ENCODE measurements at regions not wholly inside any gene's neighbourhood (a gene's known extent, or its start where the extent isn't known, plus 50 kb on each side); places are given as distances from the start of the nearest gene placed in this dataset.

DNA sequence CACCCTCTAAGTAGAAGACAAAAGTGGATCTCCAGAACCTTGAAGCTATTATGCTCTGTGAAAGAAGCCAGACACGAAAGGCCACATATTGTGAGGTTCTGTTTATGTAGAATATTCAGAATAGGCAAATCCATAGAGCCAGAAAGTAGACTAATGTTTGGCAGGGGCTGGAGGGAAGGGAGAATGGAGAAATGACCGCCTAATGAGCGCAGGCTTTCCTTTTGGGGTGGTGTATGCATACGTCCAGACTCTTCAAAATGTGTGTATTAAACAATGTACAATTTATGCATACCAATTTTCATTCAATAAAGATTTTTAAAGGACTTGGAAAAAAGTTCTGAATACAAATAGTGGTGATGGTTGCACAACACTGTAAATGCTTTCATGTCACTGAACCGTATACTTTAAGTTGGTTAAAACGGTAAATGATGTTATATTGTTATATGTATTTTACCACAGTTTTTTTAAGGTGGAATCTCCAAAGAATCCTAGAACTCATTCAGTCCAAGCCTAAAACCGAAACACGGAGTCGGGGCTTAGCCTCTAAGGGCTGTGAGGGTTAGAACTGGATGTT, 397.4 kb downstream of the SOX9 start:
- TF ChIP-seq, protein P1, sequence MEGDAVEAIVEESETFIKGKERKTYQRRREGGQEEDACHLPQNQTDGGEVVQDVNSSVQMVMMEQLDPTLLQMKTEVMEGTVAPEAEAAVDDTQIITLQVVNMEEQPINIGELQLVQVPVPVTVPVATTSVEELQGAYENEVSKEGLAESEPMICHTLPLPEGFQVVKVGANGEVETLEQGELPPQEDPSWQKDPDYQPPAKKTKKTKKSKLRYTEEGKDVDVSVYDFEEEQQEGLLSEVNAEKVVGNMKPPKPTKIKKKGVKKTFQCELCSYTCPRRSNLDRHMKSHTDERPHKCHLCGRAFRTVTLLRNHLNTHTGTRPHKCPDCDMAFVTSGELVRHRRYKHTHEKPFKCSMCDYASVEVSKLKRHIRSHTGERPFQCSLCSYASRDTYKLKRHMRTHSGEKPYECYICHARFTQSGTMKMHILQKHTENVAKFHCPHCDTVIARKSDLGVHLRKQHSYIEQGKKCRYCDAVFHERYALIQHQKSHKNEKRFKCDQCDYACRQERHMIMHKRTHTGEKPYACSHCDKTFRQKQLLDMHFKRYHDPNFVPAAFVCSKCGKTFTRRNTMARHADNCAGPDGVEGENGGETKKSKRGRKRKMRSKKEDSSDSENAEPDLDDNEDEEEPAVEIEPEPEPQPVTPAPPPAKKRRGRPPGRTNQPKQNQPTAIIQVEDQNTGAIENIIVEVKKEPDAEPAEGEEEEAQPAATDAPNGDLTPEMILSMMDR (IDR thresholded peaks at IDR 0.05; ENCODE audit: low read length) = no peak
- TF ChIP-seq EZH2 (optimal IDR thresholded peaks at IDR 0.05; ENCODE audit: low read depth, low read length) = no peak
